GM23338 (cell line): ENCODE measurements at regions not wholly inside any gene's neighbourhood (a gene's known extent, or its start where the extent isn't known, plus 50 kb on each side); places are given as distances from the start of the nearest gene placed in this dataset.
A peak's percentile ranks its signal among the peaks of the same experiment; 100 is the strongest.

Experiments used
- ATAC-seq: fragments of 200-7000 bp; cut with Tn5 transposase; 3 replicates; pipeline ENCODE4 v1.9.1; 2020
- DNase-seq: peaks from one replicate; pipeline ENCODE4 v3.0.0-alpha.2; 2015; ENCODE audit warnings: low spot score
- H2AFZ ChIP-seq: fragments of 200-600 bp; sonication (generic); 2 replicates; pipeline ENCODE4 v1.8.0; 2016; ENCODE audit warnings: antibody characterized with exemption, mild to moderate bottlenecking, moderate library complexity
- H3F3A ChIP-seq: fragments of 200-600 bp; sonication (generic); replicated peaks from 2 replicates; pipeline ENCODE4 v1.8.0; 2017; ENCODE audit warnings: antibody characterized with exemption, mixed run types, low read depth
- H3K27ac ChIP-seq: fragments of 200-600 bp; sonication (generic); 2 replicates; pipeline ENCODE4 v1.6.1; 2016; ENCODE audit warnings: low read depth
- H3K27me3 ChIP-seq: fragments of 200-600 bp; sonication (generic); 2 replicates; pipeline ENCODE4 v1.8.0; 2016; ENCODE audit warnings: mild to moderate bottlenecking, mixed run types, moderate library complexity; ENCODE audit not compliant: insufficient read depth
- H3K36me3 ChIP-seq: fragments of 200-600 bp; sonication (generic); 2 replicates; pipeline ENCODE4 v1.8.0; 2016; ENCODE audit warnings: mild to moderate bottlenecking; ENCODE audit not compliant: insufficient read depth
- H3K4me1 ChIP-seq: fragments of 200-600 bp; sonication (generic); 2 replicates; pipeline ENCODE4 v1.8.0; 2016; ENCODE audit warnings: mild to moderate bottlenecking, moderate library complexity; ENCODE audit not compliant: insufficient read depth
- H3K4me2 ChIP-seq: fragments of 200-600 bp; sonication (generic); 2 replicates; pipeline ENCODE4 v1.7.1; 2017; ENCODE audit warnings: mixed run types
- H3K4me3 ChIP-seq: fragments of 200-600 bp; sonication (generic); 2 replicates; pipeline ENCODE4 v1.6.1; 2016; ENCODE audit warnings: mixed run types
- H3K79me2 ChIP-seq: fragments of 200-600 bp; sonication (generic); replicated peaks from 2 replicates; pipeline ENCODE4 v1.8.0; 2017; ENCODE audit warnings: mild to moderate bottlenecking; ENCODE audit not compliant: insufficient read depth
- H3K9me2 ChIP-seq: fragments of 200-600 bp; sonication (generic); 2 replicates; pipeline ENCODE4 v1.8.0; 2017; ENCODE audit not compliant: insufficient read depth
- H4K20me1 ChIP-seq: fragments of 200-600 bp; sonication (generic); replicated peaks from 2 replicates; pipeline ENCODE4 v1.8.0; 2017; ENCODE audit warnings: mild to moderate bottlenecking; ENCODE audit not compliant: insufficient read depth
- H3K27ac Mint-ChIP-seq: 2 replicates; pipeline ENCODE4 v1.8.0; 2020; ENCODE audit warnings: inconsistent platforms, mild to moderate bottlenecking, moderate library complexity, mixed read lengths
- H3K27me3 Mint-ChIP-seq: 3 replicates; pipeline ENCODE4 v1.8.0; 2022; ENCODE audit warnings: low read depth, mild to moderate bottlenecking, moderate library complexity, mixed read lengths, inconsistent platforms; ENCODE audit not compliant: insufficient read depth, poor library complexity
- H3K36me3 Mint-ChIP-seq: 3 replicates; pipeline ENCODE4 v1.8.0; 2021; ENCODE audit warnings: low read depth, mild to moderate bottlenecking, inconsistent platforms, moderate library complexity, mixed read lengths
- H3K4me1 Mint-ChIP-seq: 3 replicates; pipeline ENCODE4 v1.8.0; 2020; ENCODE audit warnings: mild to moderate bottlenecking, inconsistent platforms, mixed read lengths
- H3K4me3 Mint-ChIP-seq: 3 replicates; pipeline ENCODE4 v1.8.0; 2021; ENCODE audit warnings: moderate library complexity, mild to moderate bottlenecking, inconsistent platforms, mixed read lengths
- H3K9me3 Mint-ChIP-seq: 3 replicates; pipeline ENCODE4 v1.8.0; 2020; ENCODE audit warnings: moderate library complexity, mild to moderate bottlenecking, inconsistent platforms, mixed read lengths
- CTCF ChIP-seq, 2 experiments: fragments of 200-600 bp in 1 of 2; sonication (generic) in 1 of 2; conservative IDR thresholded peaks; 2 replicates each; pipeline versions ENCODE4 v1.5.1 to v1.6.1; 2016 to 2017; ENCODE audit warnings: antibody characterized with exemption in 2 of 2, low read depth in 2 of 2, mild to moderate bottlenecking in 2 of 2, moderate library complexity in 1 of 2
- JUNB ChIP-seq: IDR thresholded peaks from one replicate; pipeline ENCODE4 v1.6.1; 2016; ENCODE audit warnings: antibody characterized with exemption; ENCODE audit not compliant: unreplicated experiment
- POLR2AphosphoS5 ChIP-seq: IDR thresholded peaks from 2 replicates; pipeline ENCODE4 v1.6.1; 2016; ENCODE audit warnings: antibody characterized with exemption, low read depth
- REST ChIP-seq: IDR thresholded peaks from one replicate; pipeline ENCODE4 v1.6.1; 2018; ENCODE audit warnings: antibody characterized with exemption; ENCODE audit not compliant: unreplicated experiment
- ZNF331 ChIP-seq: fragments of 250-450 bp; sonication (Bioruptor Pico); IDR thresholded peaks from 2 replicates; pipeline ENCODE4 v1.5.0; 2020; ENCODE audit warnings: low read depth, mild to moderate bottlenecking, moderate library complexity
- ZNF462 ChIP-seq: fragments of 250-450 bp; sonication (Bioruptor Pico); IDR thresholded peaks from 2 replicates; pipeline ENCODE4 v1.5.0; 2020; ENCODE audit warnings: mild to moderate bottlenecking, moderate library complexity

GRCh38 chr15:61410662-61411061 lies 181.6 kb upstream of the RORA start (continued):
- no peak for TF ChIP-seq ZNF462 (CRISPR knock-in tag)

- no peaks in the 10 kb centered on the region for H3K36me3 ChIP-seq
- H2AFZ ChIP-seq: peak overlapping the region; percentile 28; the same call in 1 of the 2 replicates
- Mint-ChIP-seq H3K27me3 (no peaks in the 10 kb centered on the region), H3K9me3 (no peaks in the 10 kb centered on the region), H3K4me1 (no peaks in the 10 kb centered on the region), H3K36me3 (no peaks in the 10 kb centered on the region), H3K27ac (no peak overlapping the region), H3K4me3 (no peak overlapping the region)
- DNase-seq (no peak), ATAC-seq (no peak)
- no peak overlapping the region for H3K4me2 ChIP-seq
- no peaks in the 10 kb centered on the region for H3K4me1 ChIP-seq
- no peak overlapping the region for H3K4me3 ChIP-seq
- no peaks in the 10 kb centered on the region for H3F3A ChIP-seq
- no peaks in the 10 kb centered on the region for H4K20me1 ChIP-seq
- H3K27me3 ChIP-seq: no peaks in the 10 kb centered on the region
- H3K79me2 ChIP-seq: no peaks in the 10 kb centered on the region
- peaks cover 6% of the 10 kb centered on the region; the same call in 1 of the 2 replicates for H3K9me2 ChIP-seq
- H3K27ac ChIP-seq: no peak overlapping the region
- no peak for TF ChIP-seq POLR2AphosphoS5
- no peak for TF ChIP-seq ZNF331 (CRISPR knock-in tag)
- TF ChIP-seq REST: no peak
- TF ChIP-seq JUNB: no peak
- no peak for TF ChIP-seq CTCF (conservative IDR thresholded peaks at IDR 0.05; ENCODE audit: low read depth in 2 of 2)
Observed at GRCh38 chr15:61404567-61404966, 175.5 kb upstream of the RORA start.
